HFFc6 (cell line): ENCODE measurements at regions not wholly inside any gene's neighbourhood (a gene's known extent, or its start where the extent isn't known, plus 50 kb on each side); places are given as distances from the start of the nearest gene placed in this dataset.

ENCODE experiments used
- DNase-seq: peaks from one replicate; pipeline ENCODE4 v3.0.0-alpha.2; 2018
- H3K27ac Mint-ChIP-seq: 2 replicates; pipeline ENCODE4 v1.8.0; 2020; ENCODE audit warnings: mild to moderate bottlenecking, mixed read lengths
- H3K27me3 Mint-ChIP-seq: 2 replicates; pipeline ENCODE4 v1.8.0; 2021; ENCODE audit warnings: mild to moderate bottlenecking, moderate library complexity, mixed read lengths; ENCODE audit not compliant: insufficient read depth
- H3K36me3 Mint-ChIP-seq: 2 replicates; pipeline ENCODE4 v1.8.0; 2021; ENCODE audit warnings: low read depth, mixed read lengths
- H3K4me1 Mint-ChIP-seq: 2 replicates; pipeline ENCODE4 v1.8.0; 2020; ENCODE audit warnings: low read depth, mixed read lengths
- H3K4me3 Mint-ChIP-seq: 2 replicates; pipeline ENCODE4 v1.8.0; 2020; ENCODE audit warnings: mild to moderate bottlenecking, moderate library complexity, mixed read lengths
- H3K9me3 Mint-ChIP-seq: 2 replicates; pipeline ENCODE4 v1.8.0; 2020; ENCODE audit warnings: mild to moderate bottlenecking, mixed read lengths
- CTCF ChIP-seq: fragments of 200-600 bp; sonication (generic); IDR thresholded peaks from 2 replicates; pipeline ENCODE4 v1.5.0; 2021; ENCODE audit warnings: antibody characterized with exemption, mild to moderate bottlenecking

GRCh38 chrX:128216364-128216763 lies 164.2 kb upstream of the ACTRT1 start:
- Mint-ChIP-seq H3K27me3 (peaks cover 2% of the 10 kb centered on the region; the same call in 1 of the 2 replicates), H3K9me3 (peaks cover under 1% of the 10 kb centered on the region), H3K4me1 (no peaks in the 10 kb centered on the region), H3K36me3 (no peaks in the 10 kb centered on the region), H3K4me3 (no peak overlapping the region), H3K27ac (no peak overlapping the region)
- no peak for DNase-seq
- no peak for TF ChIP-seq CTCF

GRCh38 chrX:128165884-128166408 lies 113.7 kb upstream of the ACTRT1 start:
- H3K27ac Mint-ChIP-seq, result no peak overlapping the region

GRCh38 chrX:128156204-128156603 lies 104.0 kb upstream of the ACTRT1 start:
- Mint-ChIP-seq H3K27me3 (no peaks in the 10 kb centered on the region), H3K36me3 (no peaks in the 10 kb centered on the region), H3K4me3 (no peak overlapping the region), H3K4me1 (no peaks in the 10 kb centered on the region), H3K9me3 (peaks cover 28% of the 10 kb centered on the region), H3K27ac (no peak overlapping the region)
- no peak for DNase-seq
- no peak for TF ChIP-seq CTCF

More at GRCh38 chrX:128165884-128166408, 113.7 kb upstream of the ACTRT1 start:
- peaks cover 4% of the 10 kb centered on the region; the same call in 1 of the 2 replicates for H3K9me3 Mint-ChIP-seq
- no peak for DNase-seq
- no peak for TF ChIP-seq CTCF
- H3K4me3 Mint-ChIP-seq, result no peak overlapping the region
- H3K27me3 Mint-ChIP-seq, result no peaks in the 10 kb centered on the region; the same call in 1 of the 2 replicates
- no peaks in the 10 kb centered on the region for H3K36me3 Mint-ChIP-seq
- H3K4me1 Mint-ChIP-seq, result no peaks in the 10 kb centered on the region

GRCh38 chrX:128142745-128143144 lies 90.5 kb upstream of the ACTRT1 start:
- H3K27ac Mint-ChIP-seq, result no peak overlapping the region
- DNase-seq, result no peak
- H3K4me1 Mint-ChIP-seq, result no peaks in the 10 kb centered on the region
- no peak overlapping the region for H3K4me3 Mint-ChIP-seq
- H3K9me3 Mint-ChIP-seq, result peaks cover 7% of the 10 kb centered on the region; the same call in 1 of the 2 replicates
- no peak for TF ChIP-seq CTCF
- no peaks in the 10 kb centered on the region for H3K27me3 Mint-ChIP-seq
- H3K36me3 Mint-ChIP-seq, result no peaks in the 10 kb centered on the region

- Mint-ChIP-seq H3K27ac (no peak overlapping the region), H3K9me3 (peaks cover 4% of the 10 kb centered on the region; the same call in 1 of the 2 replicates), H3K36me3 (no peaks in the 10 kb centered on the region), H3K4me3 (no peak overlapping the region), H3K4me1 (no peaks in the 10 kb centered on the region), H3K27me3 (no peaks in the 10 kb centered on the region)
- DNase-seq, result no peak
- TF ChIP-seq CTCF, result no peak
These were observed 54.4 kb upstream of the ACTRT1 start for GRCh38 chrX:128106630-128107029.
